Erythroblast (primary cell): ENCODE measurements at regions not wholly inside any gene's neighbourhood (a gene's known extent, or its start where the extent isn't known, plus 50 kb on each side); places are given as distances from the start of the nearest gene placed in this dataset.

Experiments used
- GATA1 ChIP-seq: IDR thresholded peaks from 2 replicates; pipeline ENCODE4 v1.6.1; 2011; ENCODE audit warnings: low read depth, mild to moderate bottlenecking, control low read depth, low read length, moderate library complexity
- POLR2A ChIP-seq: IDR thresholded peaks from 2 replicates; pipeline ENCODE4 v1.6.1; 2011; ENCODE audit warnings: mild to moderate bottlenecking, low read length

GRCh38 chrX:27222661-27223060 lies 240.5 kb downstream of the PPP4R3C start:
- TF ChIP-seq POLR2A (no peak), GATA1 (no peak)
